ENCODE measurements at regions not wholly inside any gene's neighbourhood (a gene's known extent, or its start where the extent isn't known, plus 50 kb on each side); places are given as distances from the start of the nearest gene placed in this dataset.

DNA sequence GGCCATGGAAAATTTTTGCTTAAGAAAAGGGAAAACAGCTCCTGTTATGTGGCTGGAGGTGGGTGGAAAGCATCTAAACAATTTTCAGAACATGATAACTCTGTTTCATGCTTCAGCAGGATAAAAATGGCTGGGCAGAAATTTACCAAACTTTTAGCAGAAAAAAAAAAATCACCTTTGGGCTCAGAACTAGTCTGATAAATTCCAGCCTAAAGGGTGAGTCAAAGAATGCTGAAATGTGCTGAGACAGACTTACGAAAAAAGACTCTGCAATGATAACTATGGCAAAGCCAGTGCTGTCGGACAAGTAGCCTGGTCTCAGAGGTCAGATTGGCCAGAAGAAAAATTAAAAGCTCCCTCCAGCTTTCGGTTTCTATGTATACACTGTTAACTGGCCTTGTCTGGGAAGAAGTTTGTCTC is 123.6 kb downstream of the LRATD1 start:
- no peak overlapping the region for H3K27ac Mint-ChIP-seq (ENCODE audit: unreplicated experiment)
- H3K36me3 Mint-ChIP-seq (ENCODE audit: unreplicated experiment), result no peaks in the 10 kb centered on the region
- no peak for DNase-seq
- H3K9me3 Mint-ChIP-seq (ENCODE audit: unreplicated experiment), result peaks cover 2% of the 10 kb centered on the region
- H3K27me3 Mint-ChIP-seq (ENCODE audit: unreplicated experiment), result no peaks in the 10 kb centered on the region
- no peak overlapping the region for H3K4me3 Mint-ChIP-seq (ENCODE audit: unreplicated experiment)
- TF ChIP-seq, protein P1, sequence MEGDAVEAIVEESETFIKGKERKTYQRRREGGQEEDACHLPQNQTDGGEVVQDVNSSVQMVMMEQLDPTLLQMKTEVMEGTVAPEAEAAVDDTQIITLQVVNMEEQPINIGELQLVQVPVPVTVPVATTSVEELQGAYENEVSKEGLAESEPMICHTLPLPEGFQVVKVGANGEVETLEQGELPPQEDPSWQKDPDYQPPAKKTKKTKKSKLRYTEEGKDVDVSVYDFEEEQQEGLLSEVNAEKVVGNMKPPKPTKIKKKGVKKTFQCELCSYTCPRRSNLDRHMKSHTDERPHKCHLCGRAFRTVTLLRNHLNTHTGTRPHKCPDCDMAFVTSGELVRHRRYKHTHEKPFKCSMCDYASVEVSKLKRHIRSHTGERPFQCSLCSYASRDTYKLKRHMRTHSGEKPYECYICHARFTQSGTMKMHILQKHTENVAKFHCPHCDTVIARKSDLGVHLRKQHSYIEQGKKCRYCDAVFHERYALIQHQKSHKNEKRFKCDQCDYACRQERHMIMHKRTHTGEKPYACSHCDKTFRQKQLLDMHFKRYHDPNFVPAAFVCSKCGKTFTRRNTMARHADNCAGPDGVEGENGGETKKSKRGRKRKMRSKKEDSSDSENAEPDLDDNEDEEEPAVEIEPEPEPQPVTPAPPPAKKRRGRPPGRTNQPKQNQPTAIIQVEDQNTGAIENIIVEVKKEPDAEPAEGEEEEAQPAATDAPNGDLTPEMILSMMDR (IDR thresholded peaks at IDR 0.05; ENCODE audit: partially characterized antibody, unreplicated experiment), result no peak
- H3K4me1 Mint-ChIP-seq (ENCODE audit: low read depth, unreplicated experiment), result peaks cover 12% of the 10 kb centered on the region

GRCh38 chr2:14756981-14757657 is 124.6 kb downstream of the LRATD1 start:
- DNase-seq, result no peak
- Mint-ChIP-seq H3K9me3 (ENCODE audit: unreplicated experiment) (peaks cover 2% of the 10 kb centered on the region), H3K27me3 (ENCODE audit: unreplicated experiment) (no peaks in the 10 kb centered on the region), H3K36me3 (ENCODE audit: unreplicated experiment) (no peaks in the 10 kb centered on the region), H3K4me1 (ENCODE audit: low read depth, unreplicated experiment) (peaks cover 13% of the 10 kb centered on the region), H3K4me3 (ENCODE audit: unreplicated experiment) (no peak overlapping the region), H3K27ac (ENCODE audit: unreplicated experiment) (no peak overlapping the region)
- TF ChIP-seq, protein P1 (IDR thresholded peaks at IDR 0.05; ENCODE audit: partially characterized antibody, unreplicated experiment), result no peak

DNA sequence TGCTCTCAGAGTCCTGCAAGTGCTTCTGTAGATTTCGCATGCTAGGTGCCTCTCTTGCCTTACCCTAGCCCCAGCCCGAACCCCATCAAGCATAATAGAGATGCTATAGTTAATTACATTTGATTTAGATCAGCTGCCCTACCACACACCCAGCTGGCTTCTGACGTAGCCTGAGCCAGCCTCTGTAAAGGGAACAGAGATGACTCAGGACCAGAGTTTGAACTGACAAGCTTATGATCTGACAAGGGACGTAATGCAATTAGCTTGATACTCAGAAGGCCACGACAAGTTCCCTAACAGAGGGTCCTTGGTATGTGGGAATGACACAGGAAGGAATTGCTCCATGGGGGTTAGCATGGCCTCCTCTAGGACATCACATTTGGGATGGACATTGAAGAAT is 126.6 kb downstream of the LRATD1 start:
- no peak overlapping the region for H3K4me3 Mint-ChIP-seq (ENCODE audit: unreplicated experiment)
- no peak for DNase-seq
- H3K36me3 Mint-ChIP-seq (ENCODE audit: unreplicated experiment), result no peaks in the 10 kb centered on the region
- no peaks in the 10 kb centered on the region for H3K27me3 Mint-ChIP-seq (ENCODE audit: unreplicated experiment)
- TF ChIP-seq, protein P1 (IDR thresholded peaks at IDR 0.05; ENCODE audit: partially characterized antibody, unreplicated experiment), result no peak
- H3K9me3 Mint-ChIP-seq (ENCODE audit: unreplicated experiment), result peaks cover 2% of the 10 kb centered on the region
- peaks cover 13% of the 10 kb centered on the region for H3K4me1 Mint-ChIP-seq (ENCODE audit: low read depth, unreplicated experiment)
- no peak overlapping the region for H3K27ac Mint-ChIP-seq (ENCODE audit: unreplicated experiment)

GRCh38 chr2:14760169-14760568 is 127.7 kb downstream of the LRATD1 start:
- no peaks in the 10 kb centered on the region for H3K27me3 Mint-ChIP-seq (ENCODE audit: unreplicated experiment)
- peaks cover 7% of the 10 kb centered on the region for H3K4me1 Mint-ChIP-seq (ENCODE audit: low read depth, unreplicated experiment)
- no peak for DNase-seq
- H3K36me3 Mint-ChIP-seq (ENCODE audit: unreplicated experiment), result no peaks in the 10 kb centered on the region
- H3K9me3 Mint-ChIP-seq (ENCODE audit: unreplicated experiment), result no peaks in the 10 kb centered on the region
- TF ChIP-seq, protein P1 (IDR thresholded peaks at IDR 0.05; ENCODE audit: partially characterized antibody, unreplicated experiment), result no peak
- no peak overlapping the region for H3K4me3 Mint-ChIP-seq (ENCODE audit: unreplicated experiment)
- H3K27ac Mint-ChIP-seq (ENCODE audit: unreplicated experiment), result no peak overlapping the region

DNA sequence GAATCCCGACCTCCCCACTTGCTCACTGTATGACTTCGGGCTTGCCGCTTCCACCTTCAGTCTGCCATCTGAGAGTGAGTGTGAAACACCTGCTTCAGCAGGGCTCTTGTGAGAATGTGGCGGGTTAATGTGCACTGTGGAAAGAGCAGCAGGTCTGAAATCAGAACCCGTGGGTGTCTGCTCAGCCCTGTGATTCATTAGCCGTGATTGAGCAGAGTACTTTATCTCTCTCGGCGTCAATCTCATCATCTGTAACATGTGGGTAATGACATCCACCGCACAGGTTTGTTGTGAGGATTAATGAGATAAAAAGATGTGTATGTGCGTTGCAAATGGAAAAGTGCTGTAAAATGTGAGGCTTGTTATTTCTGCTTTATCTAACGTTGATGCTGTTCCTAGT is 128.6 kb downstream of the LRATD1 start:
- no peaks in the 10 kb centered on the region for H3K9me3 Mint-ChIP-seq (ENCODE audit: unreplicated experiment)
- TF ChIP-seq, protein P1 (IDR thresholded peaks at IDR 0.05; ENCODE audit: partially characterized antibody, unreplicated experiment), result no peak
- H3K4me1 Mint-ChIP-seq (ENCODE audit: low read depth, unreplicated experiment), result peaks cover 7% of the 10 kb centered on the region
- H3K27me3 Mint-ChIP-seq (ENCODE audit: unreplicated experiment), result no peaks in the 10 kb centered on the region
- no peak overlapping the region for H3K27ac Mint-ChIP-seq (ENCODE audit: unreplicated experiment)
- no peak overlapping the region for H3K4me3 Mint-ChIP-seq (ENCODE audit: unreplicated experiment)
- DNase-seq, result no peak
- no peaks in the 10 kb centered on the region for H3K36me3 Mint-ChIP-seq (ENCODE audit: unreplicated experiment)
